Testis (tissue), 2 donors: ENCODE measurements at regions not wholly inside any gene's neighbourhood (a gene's known extent, or its start where the extent isn't known, plus 50 kb on each side); places are given as distances from the start of the nearest gene placed in this dataset.

Experiments
- DNase-seq: peaks from one replicate; pipeline ENCODE4 v3.0.0-alpha.2; 2019
- H3K27ac ChIP-seq, 2 donors: fragments of 200-600 bp; sonication (generic); one replicate each; pipeline ENCODE4 v1.5.1; 2019
- H3K27me3 ChIP-seq: fragments of 200-600 bp; sonication (generic); one replicate; pipeline ENCODE4 v1.5.1; 2019
- H3K36me3 ChIP-seq: fragments of 200-600 bp; sonication (generic); one replicate; pipeline ENCODE4 v1.5.1; 2017; ENCODE audit warnings: low read depth; ENCODE audit errors: missing control alignments
- H3K4me1 ChIP-seq: fragments of 200-600 bp; sonication (generic); one replicate; pipeline ENCODE4 v1.5.1; 2019
- H3K4me3 ChIP-seq, 2 donors: fragments of 200-600 bp; sonication (generic); one replicate each; pipeline ENCODE4 v1.5.1; 2017 to 2019
- H3K9me3 ChIP-seq: fragments of 200-600 bp; sonication (generic); one replicate; pipeline ENCODE4 v1.5.1; 2017
- CTCF ChIP-seq, 3 experiments: fragments of 450-650 bp in 2 of 3; fragments of 200-600 bp in 1 of 3; sonication (generic) in 1 of 3; IDR thresholded peaks; one replicate each; pipeline ENCODE4 v1.5.1; 2016 to 2019; ENCODE audit warnings: antibody characterized with exemption in 3 of 3, mild to moderate bottlenecking in 2 of 3, moderate library complexity in 1 of 3
- POLR2A ChIP-seq: fragments of 450-650 bp; IDR thresholded peaks from one replicate; pipeline ENCODE4 v1.6.1; 2017; ENCODE audit warnings: antibody characterized with exemption, mild to moderate bottlenecking, moderate library complexity
- WGBS, 2 donors: methylation state at CpG; one replicate each; pipeline ENCODE4 v1.1.5; 2018; 5-methylcytosine and 5-hydroxymethylcytosine counted together
- intact Hi-C: fragments of 100-400 bp; cut with DNase I; formaldehyde crosslinking; loops from one replicate; pipeline ENCODE4 v1.15.1; 2023; ENCODE audit warnings: low total_unique reads

- DNase-seq = no peak
- TF ChIP-seq CTCF (IDR thresholded peaks at IDR 0.05) (no peak), POLR2A (no peak)
- Histone ChIP-seq H3K36me3 (no peaks in the 10 kb centered on the region), H3K4me1 (no peaks in the 10 kb centered on the region), H3K4me3 (no peak overlapping the region), H3K27ac (no peak overlapping the region), H3K9me3 (no peaks in the 10 kb centered on the region), H3K27me3 (no peaks in the 10 kb centered on the region)
- WGBS, 2 donors = 46 to 64% methylated on average over 19 of the region's 19 CpGs
- intact Hi-C loops = no loop called here
Measured at GRCh38 chr2:216315802-216316603, 56.3 kb downstream of the MARCHF4 start.

GRCh38 chr2:216312441-216312840 is 59.8 kb downstream of the MARCHF4 start:
- no peak overlapping the region for H3K27ac ChIP-seq
- WGBS, 2 donors = 85 to 97% methylated on average over 1 of the region's 1 CpG
- H3K4me1 ChIP-seq = no peaks in the 10 kb centered on the region
- intact Hi-C loops = no loop called here
- no peaks in the 10 kb centered on the region for H3K27me3 ChIP-seq
- no peaks in the 10 kb centered on the region for H3K9me3 ChIP-seq
- no peak for DNase-seq
- TF ChIP-seq POLR2A = no peak
- TF ChIP-seq CTCF (IDR thresholded peaks at IDR 0.05) = no peak
- no peaks in the 10 kb centered on the region for H3K36me3 ChIP-seq
- no peak overlapping the region for H3K4me3 ChIP-seq

GRCh38 chr2:216308576-216308975 is 63.7 kb downstream of the MARCHF4 start:
- Histone ChIP-seq H3K4me1 (no peaks in the 10 kb centered on the region), H3K4me3 (no peak overlapping the region), H3K27me3 (no peaks in the 10 kb centered on the region), H3K36me3 (no peaks in the 10 kb centered on the region), H3K9me3 (no peaks in the 10 kb centered on the region), H3K27ac (no peak overlapping the region)
- 79 to 81% methylated on average over 5 of the region's 5 CpGs for WGBS, 2 donors
- no peak for DNase-seq
- TF ChIP-seq CTCF (IDR thresholded peaks at IDR 0.05) (no peak), POLR2A (no peak)
- intact Hi-C loops = no loop called here

- intact Hi-C loops = no loop called here
- no peaks in the 10 kb centered on the region for H3K9me3 ChIP-seq
- TF ChIP-seq CTCF (IDR thresholded peaks at IDR 0.05) = no peak
- TF ChIP-seq POLR2A = no peak
- WGBS, 2 donors = 73 to 81% methylated on average over 6 of the region's 6 CpGs
- H3K27ac ChIP-seq = no peak overlapping the region
- no peaks in the 10 kb centered on the region for H3K4me1 ChIP-seq
- no peaks in the 10 kb centered on the region for H3K36me3 ChIP-seq
- H3K27me3 ChIP-seq = no peaks in the 10 kb centered on the region
- no peak overlapping the region for H3K4me3 ChIP-seq
- no peak for DNase-seq
Measured at GRCh38 chr2:216307496-216307895, 64.8 kb downstream of the MARCHF4 start.

- 63% methylated on average over 6 of the region's 6 CpGs for WGBS, 2 donors
- Histone ChIP-seq H3K4me1 (no peaks in the 10 kb centered on the region), H3K27me3 (no peaks in the 10 kb centered on the region), H3K4me3 (no peak overlapping the region), H3K36me3 (no peaks in the 10 kb centered on the region), H3K9me3 (no peaks in the 10 kb centered on the region), H3K27ac (no peak overlapping the region)
- intact Hi-C loops = no loop called here
- DNase-seq = no peak
- TF ChIP-seq POLR2A = no peak
- no peak for TF ChIP-seq CTCF (IDR thresholded peaks at IDR 0.05)
Measured at GRCh38 chr2:216306868-216307267, 65.4 kb downstream of the MARCHF4 start.
